ENCODE measurements at regions not wholly inside any gene's neighbourhood (a gene's known extent, or its start where the extent isn't known, plus 50 kb on each side); places are given as distances from the start of the nearest gene placed in this dataset.

DNA sequence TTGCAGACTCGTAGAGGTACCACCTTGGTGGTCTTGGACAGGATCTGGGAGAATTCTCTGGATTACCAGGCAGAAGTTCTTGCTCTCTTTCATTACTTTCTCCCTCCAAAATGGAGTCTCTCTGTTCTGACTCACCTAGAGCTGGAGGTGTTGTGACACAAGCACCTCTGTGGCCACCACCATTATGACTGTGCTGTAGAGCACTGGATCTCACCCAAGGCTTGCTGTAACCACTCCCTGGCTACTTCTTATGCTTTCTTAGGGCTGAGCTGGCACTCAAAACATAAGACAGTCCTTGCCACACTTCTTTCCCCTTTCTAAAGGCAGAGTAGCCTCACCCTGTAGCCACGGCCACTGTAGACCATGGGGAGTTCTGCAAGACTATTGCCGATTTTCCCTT lies 296.6 kb upstream of the DIPK2B start:
- no peak for TF ChIP-seq KLF10 (CRISPR knock-in tag; IDR thresholded peaks at IDR 0.05)
- FAIRE-seq (no peak), DNase-seq (ENCODE audit: extremely low read depth in 1 of 4, low spot score in 3 of 4) (no peak), ATAC-seq (no peak)
- Histone ChIP-seq H3K27ac (ENCODE audit: extremely low read depth, low read depth, low read length) (no peak overlapping the region), H3K79me2 (ENCODE audit: control insufficient read depth, insufficient read depth, low read length) (no peaks in the 10 kb centered on the region), H3K9me1 (ENCODE audit: control insufficient read depth, insufficient read depth, low read length) (no peaks in the 10 kb centered on the region), H4K20me1 (replicated peaks; ENCODE audit: control insufficient read depth, insufficient read depth, low read length) (no peaks in the 10 kb centered on the region), H3K27me3 (ENCODE audit: control insufficient read depth in 2 of 2, insufficient read depth in 2 of 2, low read length in 2 of 2) (no peaks in the 10 kb centered on the region), H3K4me1 (replicated peaks in 1 of 2; ENCODE audit: control insufficient read depth in 2 of 2, insufficient read depth in 2 of 2, low read length in 2 of 2) (no peaks in the 10 kb centered on the region), H2AFZ (ENCODE audit: low read depth, low read length) (no peak overlapping the region), H3K4me3 (no peak overlapping the region), H3K9ac (ENCODE audit: insufficient read depth in 1 of 2, low read depth in 2 of 2, low read length in 2 of 2) (no peak overlapping the region), H3K9me3 (replicated peaks; ENCODE audit: control insufficient read depth, insufficient read depth, low read depth, low read length) (no peaks in the 10 kb centered on the region), H3K36me3 (ENCODE audit: control insufficient read depth, insufficient read depth, low read length) (no peaks in the 10 kb centered on the region), H3K4me2 (ENCODE audit: insufficient read depth, low read length) (no peak overlapping the region)
- in situ Hi-C loops (cut with MboI) (no loop called here), intact Hi-C loops (cut with micrococcal nuclease) (no loop called here)
- ChIA-PET POLR2A (no interaction called here), CTCF (ENCODE audit: low intra/inter-chr PET ratio) (no interaction called here)
- no TSS peak for BruUV-seq (replicated peaks)
- WGBS (ENCODE audit: insufficient coverage, low coverage, missing lambda C conversion rate): 6% methylated on average over 3 of the region's 3 CpGs

DNA sequence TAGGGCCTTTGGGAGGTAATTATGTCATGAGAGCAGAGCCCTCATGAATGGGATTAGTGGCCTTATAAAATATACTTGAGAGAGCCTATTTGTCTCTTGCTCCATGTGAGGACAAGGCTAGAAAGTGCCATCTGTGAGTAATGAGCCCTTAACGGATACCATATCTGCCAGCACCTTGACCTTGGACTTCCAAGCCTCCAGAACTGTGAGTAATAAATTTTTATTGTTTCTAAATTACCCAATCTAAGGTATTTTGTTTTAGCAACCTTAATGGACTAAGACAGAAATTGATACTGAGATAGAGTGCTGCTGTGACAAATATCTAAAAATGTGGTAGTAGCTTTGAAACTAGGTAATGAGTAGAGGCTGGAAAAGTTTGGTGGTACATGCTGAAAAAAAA lies 285.0 kb upstream of the DIPK2B start:
- Histone ChIP-seq H4K20me1 (replicated peaks; ENCODE audit: control insufficient read depth, insufficient read depth, low read length) (no peaks in the 10 kb centered on the region), H3K9ac (ENCODE audit: insufficient read depth in 1 of 2, low read depth in 2 of 2, low read length in 2 of 2) (no peak overlapping the region), H2AFZ (ENCODE audit: low read depth, low read length) (no peak overlapping the region), H3K36me3 (ENCODE audit: control insufficient read depth, insufficient read depth, low read length) (no peaks in the 10 kb centered on the region), H3K4me3 (no peak overlapping the region), H3K4me2 (ENCODE audit: insufficient read depth, low read length) (no peak overlapping the region), H3K4me1 (replicated peaks in 1 of 2; ENCODE audit: control insufficient read depth in 2 of 2, insufficient read depth in 2 of 2, low read length in 2 of 2) (no peaks in the 10 kb centered on the region), H3K9me1 (ENCODE audit: control insufficient read depth, insufficient read depth, low read length) (no peaks in the 10 kb centered on the region), H3K27ac (ENCODE audit: extremely low read depth, low read depth, low read length) (no peak overlapping the region), H3K27me3 (ENCODE audit: control insufficient read depth in 2 of 2, insufficient read depth in 2 of 2, low read length in 2 of 2) (no peaks in the 10 kb centered on the region), H3K79me2 (ENCODE audit: control insufficient read depth, insufficient read depth, low read length) (no peaks in the 10 kb centered on the region), H3K9me3 (replicated peaks; ENCODE audit: control insufficient read depth, insufficient read depth, low read depth, low read length) (no peaks in the 10 kb centered on the region)
- in situ Hi-C loops (cut with MboI) (no loop called here), intact Hi-C loops (cut with micrococcal nuclease) (no loop called here)
- DNase-seq (ENCODE audit: extremely low read depth in 1 of 4, low spot score in 3 of 4) (no peak), FAIRE-seq (no peak), ATAC-seq (no peak)
- no peak for TF ChIP-seq ZNF57 (CRISPR knock-in tag; IDR thresholded peaks at IDR 0.05)
- TF ChIP-seq, protein P1, sequence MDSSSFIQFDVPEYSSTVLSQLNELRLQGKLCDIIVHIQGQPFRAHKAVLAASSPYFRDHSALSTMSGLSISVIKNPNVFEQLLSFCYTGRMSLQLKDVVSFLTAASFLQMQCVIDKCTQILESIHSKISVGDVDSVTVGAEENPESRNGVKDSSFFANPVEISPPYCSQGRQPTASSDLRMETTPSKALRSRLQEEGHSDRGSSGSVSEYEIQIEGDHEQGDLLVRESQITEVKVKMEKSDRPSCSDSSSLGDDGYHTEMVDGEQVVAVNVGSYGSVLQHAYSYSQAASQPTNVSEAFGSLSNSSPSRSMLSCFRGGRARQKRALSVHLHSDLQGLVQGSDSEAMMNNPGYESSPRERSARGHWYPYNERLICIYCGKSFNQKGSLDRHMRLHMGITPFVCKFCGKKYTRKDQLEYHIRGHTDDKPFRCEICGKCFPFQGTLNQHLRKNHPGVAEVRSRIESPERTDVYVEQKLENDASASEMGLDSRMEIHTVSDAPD (CRISPR knock-in tag; IDR thresholded peaks at IDR 0.05): no peak
- POLR2A ChIA-PET: interaction anchor here (1.0 kb wide), 1 partner anchor 17 kb away, joined by 3 read pairs; no protein-coding TSS in a partner anchor
- no TSS peak for BruUV-seq (replicated peaks)
- CTCF ChIA-PET (ENCODE audit: low intra/inter-chr PET ratio): no interaction called here
- WGBS (ENCODE audit: insufficient coverage, low coverage, missing lambda C conversion rate): 0% methylated on average over 1 of the region's 1 CpG
